GM21528 (cell line): ENCODE measurements at regions not wholly inside any gene's neighbourhood (a gene's known extent, or its start where the extent isn't known, plus 50 kb on each side); places are given as distances from the start of the nearest gene placed in this dataset.

ENCODE experiments used
- ATAC-seq: cut with Tn5 transposase; IDR thresholded peaks from one replicate; pipeline ENCODE4 v1.9.1; 2021; ENCODE audit warnings: mild to moderate bottlenecking, moderate library complexity; ENCODE audit not compliant: unreplicated experiment, low FRiP score

GRCh38 chr6:105799056-105799455 lies 287.1 kb upstream of the PRDM1 start:
- no peak for ATAC-seq

- ATAC-seq, result no peak
Measured at GRCh38 chr6:105797983-105798453, 288.1 kb upstream of the PRDM1 start.

GRCh38 chr6:105797286-105797979 lies 288.7 kb upstream of the PRDM1 start:
- no peak for ATAC-seq

GRCh38 chr6:105795913-105796517 lies 290.1 kb upstream of the PRDM1 start:
- no peak for ATAC-seq

GRCh38 chr6:105795366-105795765 lies 290.8 kb upstream of the PRDM1 start:
- no peak for ATAC-seq

- no peak for ATAC-seq
Measured at GRCh38 chr6:105794870-105795269, 291.3 kb upstream of the PRDM1 start.

- ATAC-seq, result no peak
Measured at GRCh38 chr6:105794239-105794638, 291.9 kb upstream of the PRDM1 start.

- ATAC-seq, result no peak
Measured at GRCh38 chr6:105793130-105793529, 293.0 kb upstream of the PRDM1 start.

- ATAC-seq, result peak; percentile 43
Measured at GRCh38 chr6:105791583-105792318, 294.4 kb upstream of the PRDM1 start.

GRCh38 chr6:105791179-105791578 lies 295.0 kb upstream of the PRDM1 start:
- peak; percentile 8 for ATAC-seq

- ATAC-seq, result no peak
Measured at GRCh38 chr6:105790635-105791034, 295.5 kb upstream of the PRDM1 start.

- ATAC-seq, result no peak
Measured at GRCh38 chr6:105789935-105790334, 296.2 kb upstream of the PRDM1 start.

- ATAC-seq, result no peak
Measured at GRCh38 chr6:105787747-105788146, 298.4 kb upstream of the PRDM1 start.

GRCh38 chr6:105786890-105787655 lies 299.1 kb upstream of the PRDM1 start:
- ATAC-seq, result peak; percentile 52

- ATAC-seq, result no peak
Measured at GRCh38 chr6:105786449-105786848, 299.7 kb upstream of the PRDM1 start.

GRCh38 chr6:105785066-105785811 lies 300.9 kb upstream of the PRDM1 start:
- no peak for ATAC-seq

GRCh38 chr6:105784179-105784578 lies 302.0 kb upstream of the PRDM1 start:
- no peak for ATAC-seq

- ATAC-seq, result no peak
Measured at GRCh38 chr6:105783333-105783935, 302.7 kb upstream of the PRDM1 start.

- ATAC-seq, result no peak
Measured at GRCh38 chr6:105781915-105782314, 304.2 kb upstream of the PRDM1 start.

- no peak for ATAC-seq
Measured at GRCh38 chr6:105781248-105781647, 304.9 kb upstream of the PRDM1 start.
